GM06990 (cell line): ENCODE measurements at regions not wholly inside any gene's neighbourhood (a gene's known extent, or its start where the extent isn't known, plus 50 kb on each side); places are given as distances from the start of the nearest gene placed in this dataset.
A peak's percentile ranks its signal among the peaks of the same experiment; 100 is the strongest.
"Not testable (repeated sequence)": the region's sequence is repeated elsewhere in the genome, so short reads cannot be mapped to it uniquely, and the experiment has no call there.

ENCODE experiments used
- DNase-seq: peaks from one replicate; pipeline ENCODE4 v3.0.0-alpha.2; 2011; ENCODE audit not compliant: insufficient read length; ENCODE audit errors: extremely low read depth
- H3K27me3 ChIP-seq: replicated peaks from 2 replicates; pipeline ENCODE4 v1.6.0; 2011; ENCODE audit warnings: low read length; ENCODE audit not compliant: control insufficient read depth, insufficient read depth
- H3K36me3 ChIP-seq: 2 replicates; pipeline ENCODE4 v1.5.1; 2011; ENCODE audit warnings: low read length; ENCODE audit not compliant: control insufficient read depth, insufficient read depth
- H3K4me3 ChIP-seq: replicated peaks from 2 replicates; pipeline ENCODE4 v1.5.1; 2011; ENCODE audit warnings: low read depth, mild to moderate bottlenecking, control low read depth, low read length
- CTCF ChIP-seq: IDR thresholded peaks from 2 replicates; pipeline ENCODE4 v1.5.1; 2011; ENCODE audit warnings: low read length, control low read depth, mild to moderate bottlenecking, inconsistent platforms; ENCODE audit not compliant: insufficient read depth, poor library complexity, severe bottlenecking

- DNase-seq, result no peak
- Histone ChIP-seq H3K27me3 (no peaks in the 10 kb centered on the region), H3K4me3 (no peak overlapping the region), H3K36me3 (no peaks in the 10 kb centered on the region)
- TF ChIP-seq CTCF, result no peak
Observed at GRCh38 chr10:78420946-78421735, 387.5 kb downstream of the RPS24 start.

- DNase-seq, H3K4me3 ChIP-seq, H3K36me3 ChIP-seq, H3K27me3 ChIP-seq: not testable (repeated sequence)
Observed at GRCh38 chr10:78424050-78424449, 390.4 kb downstream of the RPS24 start.

- no peaks in the 10 kb centered on the region for H3K27me3 ChIP-seq
- no peak for DNase-seq
- H3K4me3 ChIP-seq, result no peak overlapping the region
- no peaks in the 10 kb centered on the region for H3K36me3 ChIP-seq
- TF ChIP-seq CTCF, result peak; percentile 43
Observed at GRCh38 chr10:78424723-78425122, 391.1 kb downstream of the RPS24 start.

GRCh38 chr10:78426181-78426580, 392.5 kb downstream of the RPS24 start:
- no peak for TF ChIP-seq CTCF
- DNase-seq, result no peak
- no peaks in the 10 kb centered on the region for H3K27me3 ChIP-seq

GRCh38 chr10:78427497-78428031, 393.9 kb downstream of the RPS24 start:
- H3K27me3 ChIP-seq, result no peaks in the 10 kb centered on the region

More at GRCh38 chr10:78426181-78426580, 392.5 kb downstream of the RPS24 start:
- no peaks in the 10 kb centered on the region for H3K36me3 ChIP-seq
- no peak overlapping the region for H3K4me3 ChIP-seq

More at GRCh38 chr10:78427497-78428031, 393.9 kb downstream of the RPS24 start:
- no peak for TF ChIP-seq CTCF
- H3K4me3 ChIP-seq, result no peak overlapping the region
- no peak for DNase-seq
- H3K36me3 ChIP-seq, result no peaks in the 10 kb centered on the region
